OCI-LY3 (cell line): ENCODE measurements at regions not wholly inside any gene's neighbourhood (a gene's known extent, or its start where the extent isn't known, plus 50 kb on each side); places are given as distances from the start of the nearest gene placed in this dataset.

Source experiments
- EZH2phosphoT487 ChIP-seq: fragments of 200-600 bp; shearing (Covaris generic); IDR thresholded peaks from 2 replicates; pipeline ENCODE4 v1.6.1; 2018; ENCODE audit warnings: antibody characterized with exemption, mixed run types, low read depth
- TF ChIP-seq, protein P1 (sequence below): fragments of 200-600, 300-600 bp; sonication (generic); IDR thresholded peaks from 2 replicates; pipeline ENCODE4 v1.5.1; 2014; ENCODE audit warnings: antibody characterized with exemption, low read length, low read depth

DNA sequence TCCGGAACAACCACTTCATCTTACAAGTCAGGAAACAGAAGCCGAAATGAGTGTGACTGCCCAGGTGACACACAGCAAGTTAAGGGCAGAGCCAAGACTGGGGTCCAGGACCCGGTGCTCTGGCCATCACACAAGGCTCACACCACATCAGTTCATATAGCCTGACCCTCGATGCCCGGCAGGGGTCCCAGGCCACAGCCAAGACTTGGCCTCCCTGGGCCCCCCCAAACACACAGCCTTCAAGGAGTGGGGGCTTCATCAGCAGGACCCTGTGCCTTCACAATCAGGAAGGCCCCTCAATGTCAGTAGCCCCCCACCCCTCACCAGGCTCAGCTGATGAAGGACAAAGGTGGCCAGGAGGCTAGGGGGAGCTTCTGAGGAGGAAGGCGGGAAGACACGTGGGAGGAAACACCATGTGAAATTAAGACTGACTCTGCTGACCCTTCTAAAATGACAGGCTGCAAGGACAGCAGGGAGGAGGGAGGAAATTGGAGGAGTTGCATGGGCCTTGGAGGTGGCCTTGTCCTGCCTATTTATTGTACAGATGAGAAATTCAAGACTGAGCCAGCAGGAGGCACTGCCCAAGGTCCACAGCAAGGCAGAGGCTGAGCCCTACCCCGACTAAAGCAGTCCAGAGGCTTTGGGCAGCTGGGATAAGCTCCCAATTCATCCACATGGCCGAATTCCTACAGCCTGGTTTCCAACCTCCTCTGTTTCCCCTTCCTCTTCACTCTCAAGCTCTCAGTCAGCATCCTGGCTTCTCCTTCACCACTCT is 216.1 kb upstream of the ZMIZ1 start:
- TF ChIP-seq, protein P1, sequence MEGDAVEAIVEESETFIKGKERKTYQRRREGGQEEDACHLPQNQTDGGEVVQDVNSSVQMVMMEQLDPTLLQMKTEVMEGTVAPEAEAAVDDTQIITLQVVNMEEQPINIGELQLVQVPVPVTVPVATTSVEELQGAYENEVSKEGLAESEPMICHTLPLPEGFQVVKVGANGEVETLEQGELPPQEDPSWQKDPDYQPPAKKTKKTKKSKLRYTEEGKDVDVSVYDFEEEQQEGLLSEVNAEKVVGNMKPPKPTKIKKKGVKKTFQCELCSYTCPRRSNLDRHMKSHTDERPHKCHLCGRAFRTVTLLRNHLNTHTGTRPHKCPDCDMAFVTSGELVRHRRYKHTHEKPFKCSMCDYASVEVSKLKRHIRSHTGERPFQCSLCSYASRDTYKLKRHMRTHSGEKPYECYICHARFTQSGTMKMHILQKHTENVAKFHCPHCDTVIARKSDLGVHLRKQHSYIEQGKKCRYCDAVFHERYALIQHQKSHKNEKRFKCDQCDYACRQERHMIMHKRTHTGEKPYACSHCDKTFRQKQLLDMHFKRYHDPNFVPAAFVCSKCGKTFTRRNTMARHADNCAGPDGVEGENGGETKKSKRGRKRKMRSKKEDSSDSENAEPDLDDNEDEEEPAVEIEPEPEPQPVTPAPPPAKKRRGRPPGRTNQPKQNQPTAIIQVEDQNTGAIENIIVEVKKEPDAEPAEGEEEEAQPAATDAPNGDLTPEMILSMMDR, result peak; percentile 16
- TF ChIP-seq EZH2phosphoT487, result no peak
